ENCODE measurements at regions not wholly inside any gene's neighbourhood (a gene's known extent, or its start where the extent isn't known, plus 50 kb on each side); places are given as distances from the start of the nearest gene placed in this dataset.

- 84 to 86% methylated on average over 4 of the region's 4 CpGs for WGBS, 2 donors
- peaks cover 0 to 2% (median 0%) of the 10 kb centered on the region in 4 donors for H3K9me3 ChIP-seq (ENCODE audit: control insufficient read depth in 4 of 4, insufficient read depth in 3 of 4, low read length in 3 of 4)
- H3K27ac ChIP-seq (ENCODE audit: low read depth in 1 of 2, low read length in 1 of 2) = no peak overlapping the region
- H3K4me1 ChIP-seq (ENCODE audit: control insufficient read depth in 5 of 5, insufficient read depth in 5 of 5, low read length in 5 of 5) = peaks cover 0 to 1% (median 0%) of the 10 kb centered on the region in 5 donors
- TF ChIP-seq, protein P1, sequence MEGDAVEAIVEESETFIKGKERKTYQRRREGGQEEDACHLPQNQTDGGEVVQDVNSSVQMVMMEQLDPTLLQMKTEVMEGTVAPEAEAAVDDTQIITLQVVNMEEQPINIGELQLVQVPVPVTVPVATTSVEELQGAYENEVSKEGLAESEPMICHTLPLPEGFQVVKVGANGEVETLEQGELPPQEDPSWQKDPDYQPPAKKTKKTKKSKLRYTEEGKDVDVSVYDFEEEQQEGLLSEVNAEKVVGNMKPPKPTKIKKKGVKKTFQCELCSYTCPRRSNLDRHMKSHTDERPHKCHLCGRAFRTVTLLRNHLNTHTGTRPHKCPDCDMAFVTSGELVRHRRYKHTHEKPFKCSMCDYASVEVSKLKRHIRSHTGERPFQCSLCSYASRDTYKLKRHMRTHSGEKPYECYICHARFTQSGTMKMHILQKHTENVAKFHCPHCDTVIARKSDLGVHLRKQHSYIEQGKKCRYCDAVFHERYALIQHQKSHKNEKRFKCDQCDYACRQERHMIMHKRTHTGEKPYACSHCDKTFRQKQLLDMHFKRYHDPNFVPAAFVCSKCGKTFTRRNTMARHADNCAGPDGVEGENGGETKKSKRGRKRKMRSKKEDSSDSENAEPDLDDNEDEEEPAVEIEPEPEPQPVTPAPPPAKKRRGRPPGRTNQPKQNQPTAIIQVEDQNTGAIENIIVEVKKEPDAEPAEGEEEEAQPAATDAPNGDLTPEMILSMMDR (IDR thresholded peaks at IDR 0.05; ENCODE audit: control extremely low read depth, extremely low read depth) = no peak
- H3K4me3 ChIP-seq = no peak overlapping the region
- ATAC-seq (ENCODE audit: insufficient read depth, low FRiP score) = no peak
- no peaks in the 10 kb centered on the region for H3K36me3 ChIP-seq (ENCODE audit: control insufficient read depth in 4 of 4, insufficient read depth in 4 of 4, low read length in 4 of 4)
- DNase-seq = no peak
- no peaks in the 10 kb centered on the region for H3K27me3 ChIP-seq (ENCODE audit: control insufficient read depth in 3 of 3, insufficient read depth in 3 of 3, low read length in 2 of 3)
- H3K9ac ChIP-seq (ENCODE audit: insufficient read depth in 1 of 2, low read length in 2 of 2) = no peak overlapping the region
Observed at GRCh38 chr16:9381905-9382304, 290.5 kb downstream of the HAPSTR1 start.

DNA sequence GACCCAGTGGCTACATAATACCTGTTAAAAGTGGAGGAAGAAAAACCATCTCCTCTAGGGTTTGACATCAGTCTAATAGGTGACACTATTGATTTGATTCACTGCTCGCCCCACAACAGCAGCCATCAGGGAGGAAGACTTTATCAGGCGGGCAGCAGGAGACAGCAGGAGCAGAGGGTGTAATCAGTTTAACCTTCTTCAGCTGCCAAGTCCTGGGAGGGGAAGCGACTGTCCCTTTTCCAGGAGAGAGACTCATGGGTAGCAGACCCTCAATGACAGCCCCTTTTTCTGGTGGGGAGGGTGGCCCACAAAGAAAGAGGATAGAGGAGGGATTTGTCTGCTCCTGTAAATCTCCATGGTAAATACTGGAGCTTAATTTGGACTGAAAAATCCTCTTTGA, 291.8 kb downstream of the HAPSTR1 start:
- TF ChIP-seq, protein P1 (IDR thresholded peaks at IDR 0.05; ENCODE audit: control extremely low read depth, extremely low read depth) = no peak
- Histone ChIP-seq H3K4me1 (ENCODE audit: control insufficient read depth in 5 of 5, insufficient read depth in 5 of 5, low read length in 5 of 5) (peaks cover 0 to 1% (median 0%) of the 10 kb centered on the region in 5 donors), H3K9me3 (ENCODE audit: control insufficient read depth in 4 of 4, insufficient read depth in 3 of 4, low read length in 3 of 4) (peaks cover 0 to 8% (median 6%) of the 10 kb centered on the region in 4 donors), H3K27ac (ENCODE audit: low read depth in 1 of 2, low read length in 1 of 2) (no peak overlapping the region), H3K36me3 (ENCODE audit: control insufficient read depth in 4 of 4, insufficient read depth in 4 of 4, low read length in 4 of 4) (no peaks in the 10 kb centered on the region), H3K9ac (ENCODE audit: insufficient read depth in 1 of 2, low read length in 2 of 2) (no peak overlapping the region), H3K27me3 (ENCODE audit: control insufficient read depth in 3 of 3, insufficient read depth in 3 of 3, low read length in 2 of 3) (no peaks in the 10 kb centered on the region), H3K4me3 (no peak overlapping the region)
- DNase-seq (no peak), ATAC-seq (ENCODE audit: insufficient read depth, low FRiP score) (no peak)
- WGBS, 2 donors = 76 to 87% methylated on average over 3 of the region's 3 CpGs

DNA sequence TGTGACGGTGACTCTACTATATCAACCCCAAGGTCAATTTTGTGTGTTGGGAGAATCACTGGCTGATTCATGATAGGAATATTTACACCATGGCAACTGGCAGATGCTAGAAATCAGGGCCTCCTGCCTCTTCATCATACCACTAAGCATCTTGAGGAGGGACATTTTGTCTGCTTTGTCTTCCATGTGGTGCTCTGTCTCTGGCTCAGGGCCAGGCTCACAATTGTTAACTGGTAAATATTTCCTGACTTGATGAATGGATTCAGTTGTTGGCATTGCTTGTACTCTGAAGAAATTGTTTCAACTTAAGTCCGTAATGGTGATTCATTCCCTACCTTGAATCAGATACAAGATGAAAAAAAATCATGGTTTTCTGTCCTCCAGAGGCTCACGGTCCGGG, 292.7 kb downstream of the HAPSTR1 start:
- TF ChIP-seq, protein P1 (IDR thresholded peaks at IDR 0.05; ENCODE audit: control extremely low read depth, extremely low read depth) = no peak
- peaks cover 0 to 8% (median 6%) of the 10 kb centered on the region in 4 donors for H3K9me3 ChIP-seq (ENCODE audit: control insufficient read depth in 4 of 4, insufficient read depth in 3 of 4, low read length in 3 of 4)
- peaks cover 0 to 1% (median 0%) of the 10 kb centered on the region in 5 donors for H3K4me1 ChIP-seq (ENCODE audit: control insufficient read depth in 5 of 5, insufficient read depth in 5 of 5, low read length in 5 of 5)
- ATAC-seq (ENCODE audit: insufficient read depth, low FRiP score) (no peak), DNase-seq (peak in 1 of 3 donors; percentile 35)
- H3K36me3 ChIP-seq (ENCODE audit: control insufficient read depth in 4 of 4, insufficient read depth in 4 of 4, low read length in 4 of 4) = no peaks in the 10 kb centered on the region
- no peak overlapping the region for H3K4me3 ChIP-seq
- H3K27ac ChIP-seq (ENCODE audit: low read depth in 1 of 2, low read length in 1 of 2) = no peak overlapping the region
- H3K27me3 ChIP-seq (ENCODE audit: control insufficient read depth in 3 of 3, insufficient read depth in 3 of 3, low read length in 2 of 3) = no peaks in the 10 kb centered on the region
- no peak overlapping the region for H3K9ac ChIP-seq (ENCODE audit: insufficient read depth in 1 of 2, low read length in 2 of 2)
- WGBS, 2 donors = 65 to 80% methylated on average over 4 of the region's 4 CpGs
